ENCODE measurements at regions not wholly inside any gene's neighbourhood (a gene's known extent, or its start where the extent isn't known, plus 50 kb on each side); places are given as distances from the start of the nearest gene placed in this dataset.

DNA sequence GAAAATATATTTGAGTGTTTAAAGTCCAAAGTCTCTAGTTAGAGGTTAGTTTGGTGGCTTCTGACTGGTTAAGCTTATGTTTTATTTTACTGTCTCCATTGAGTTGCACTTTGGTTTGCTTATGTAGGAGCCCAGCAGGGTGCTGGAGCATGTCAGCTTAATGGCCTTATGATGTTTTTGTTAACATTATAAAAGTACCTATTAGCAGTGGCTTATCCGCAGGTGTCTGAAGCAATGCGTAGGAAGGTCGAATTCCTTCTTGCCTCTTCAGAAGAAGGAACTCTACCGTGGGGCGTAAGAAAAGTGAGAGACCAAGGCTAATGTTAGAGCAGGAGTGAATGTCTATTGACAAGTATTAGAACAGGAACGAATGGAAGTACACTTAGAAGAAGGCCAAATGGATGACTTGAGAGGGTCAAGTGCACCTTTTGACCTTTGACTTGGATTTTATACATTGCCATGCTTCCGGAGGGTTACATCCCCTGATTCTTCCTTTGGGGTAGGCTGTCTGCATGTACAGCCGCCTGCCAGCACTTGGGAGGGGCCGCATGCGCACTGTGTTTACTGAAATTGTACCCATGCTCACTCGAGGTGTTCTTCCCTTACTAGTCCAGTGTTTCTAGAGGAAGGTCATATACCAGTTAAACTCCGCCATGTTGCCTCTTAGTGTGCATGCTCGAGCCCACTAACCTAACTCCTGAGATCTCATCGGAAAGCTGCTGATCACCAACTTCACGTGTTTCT, 793.9 kb upstream of the PCDH9 start (continued):
- TF ChIP-seq HOXB5 (CRISPR knock-in tag; IDR thresholded peaks at IDR 0.05) (no peak), EHMT2 (IDR thresholded peaks at IDR 0.05; ENCODE audit: low read depth) (no peak), HOXA7 (CRISPR knock-in tag; IDR thresholded peaks at IDR 0.05) (no peak), RARB (CRISPR knock-in tag; IDR thresholded peaks at IDR 0.05) (no peak)
- TF ChIP-seq, protein P1, sequence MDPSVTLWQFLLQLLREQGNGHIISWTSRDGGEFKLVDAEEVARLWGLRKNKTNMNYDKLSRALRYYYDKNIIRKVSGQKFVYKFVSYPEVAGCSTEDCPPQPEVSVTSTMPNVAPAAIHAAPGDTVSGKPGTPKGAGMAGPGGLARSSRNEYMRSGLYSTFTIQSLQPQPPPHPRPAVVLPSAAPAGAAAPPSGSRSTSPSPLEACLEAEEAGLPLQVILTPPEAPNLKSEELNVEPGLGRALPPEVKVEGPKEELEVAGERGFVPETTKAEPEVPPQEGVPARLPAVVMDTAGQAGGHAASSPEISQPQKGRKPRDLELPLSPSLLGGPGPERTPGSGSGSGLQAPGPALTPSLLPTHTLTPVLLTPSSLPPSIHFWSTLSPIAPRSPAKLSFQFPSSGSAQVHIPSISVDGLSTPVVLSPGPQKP (IDR thresholded peaks at IDR 0.05; ENCODE audit: low read depth, low read length) = no peak

DNA sequence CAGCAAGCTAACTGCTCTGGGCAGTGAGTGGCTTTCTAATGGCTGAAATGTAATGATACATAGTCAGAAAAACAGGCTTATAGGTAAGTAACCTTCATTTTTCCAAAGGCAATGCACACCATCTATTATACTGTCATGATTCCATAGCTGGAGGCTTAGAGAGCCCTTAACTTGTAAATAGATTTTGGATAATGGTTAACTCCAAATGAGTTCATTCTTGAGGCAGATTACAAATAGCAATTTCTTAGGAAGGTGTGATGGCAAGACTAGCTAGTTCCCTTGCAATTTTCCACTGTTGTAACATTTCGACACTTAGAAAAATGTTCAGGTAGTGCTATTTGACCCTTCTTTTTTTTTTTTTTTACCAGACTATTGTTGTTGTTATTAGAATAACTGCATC, 789.8 kb upstream of the PCDH9 start:
- no peak overlapping the region for H3K27ac ChIP-seq
- ATAC-seq (no peak), DNase-seq (ENCODE audit: low read depth in 1 of 2, low spot score in 1 of 2) (no peak), FAIRE-seq (no peak)
- 64% methylated on average over 1 of the region's 1 CpG for WGBS (ENCODE audit: missing lambda C conversion rate)
- TF ChIP-seq RNF2 (IDR thresholded peaks at IDR 0.05; ENCODE audit: borderline replicate concordance, low read depth) = no peak
- TF ChIP-seq CHD4 (IDR thresholded peaks at IDR 0.05; ENCODE audit: borderline replicate concordance) = no peak
- no peak for TF ChIP-seq NFE2L2 (conservative IDR thresholded peaks at IDR 0.05; ENCODE audit: low read length)
- TF ChIP-seq RFX5 (IDR thresholded peaks at IDR 0.05) = no peak
- TF ChIP-seq CBX2 (IDR thresholded peaks at IDR 0.05; ENCODE audit: borderline replicate concordance, low read depth) = no peak
- TF ChIP-seq, protein P2, sequence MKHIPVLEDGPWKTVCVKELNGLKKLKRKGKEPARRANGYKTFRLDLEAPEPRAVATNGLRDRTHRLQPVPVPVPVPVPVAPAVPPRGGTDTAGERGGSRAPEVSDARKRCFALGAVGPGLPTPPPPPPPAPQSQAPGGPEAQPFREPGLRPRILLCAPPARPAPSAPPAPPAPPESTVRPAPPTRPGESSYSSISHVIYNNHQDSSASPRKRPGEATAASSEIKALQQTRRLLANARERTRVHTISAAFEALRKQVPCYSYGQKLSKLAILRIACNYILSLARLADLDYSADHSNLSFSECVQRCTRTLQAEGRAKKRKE (CRISPR knock-in tag; IDR thresholded peaks at IDR 0.05; ENCODE audit: low read depth) = no peak
- no peak for TF ChIP-seq KDM1A (IDR thresholded peaks at IDR 0.05; ENCODE audit: low read depth)
- TF ChIP-seq POLR2AphosphoS2 (conservative IDR thresholded peaks at IDR 0.05; ENCODE audit: low read length) = no peak
- no peak for TF ChIP-seq HOXB5 (CRISPR knock-in tag; IDR thresholded peaks at IDR 0.05)
- POLR2A ChIA-PET = no interaction called here
- no peak overlapping the region for H3K4me3 ChIP-seq
- CTCF ChIA-PET = no interaction called here
- no peaks in the 10 kb centered on the region for H3K4me1 ChIP-seq
- H3K4me2 ChIP-seq = no peak overlapping the region
- no peaks in the 10 kb centered on the region for H3K9me3 ChIP-seq

DNA sequence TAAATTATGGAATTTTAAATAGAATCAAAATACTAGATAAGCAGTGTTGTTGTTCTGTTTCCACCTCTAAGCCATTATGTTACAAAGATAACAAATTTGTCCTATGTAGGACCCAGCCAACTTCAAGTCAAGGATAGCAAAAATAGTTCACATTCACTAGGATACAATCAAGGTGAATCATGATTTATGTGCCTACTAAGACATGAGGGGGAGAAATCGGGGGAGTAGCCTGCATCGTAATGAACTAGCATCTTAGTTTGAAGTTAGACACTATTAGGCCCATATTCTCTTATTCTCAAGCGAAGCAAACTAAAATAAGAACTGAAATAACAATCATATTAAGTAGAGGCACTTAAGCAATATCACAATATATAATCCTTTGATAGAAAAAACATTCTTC, 779.4 kb upstream of the PCDH9 start:
- Histone ChIP-seq H3K9me3 (no peaks in the 10 kb centered on the region), H3K4me1 (no peaks in the 10 kb centered on the region), H3K4me3 (no peak overlapping the region), H3K27ac (no peak overlapping the region), H3K4me2 (no peak overlapping the region)
- ChIA-PET CTCF (no interaction called here), POLR2A (no interaction called here)
- no peak for DNase-seq (ENCODE audit: low read depth in 1 of 2, low spot score in 1 of 2)
- WGBS (ENCODE audit: missing lambda C conversion rate) = 24% methylated on average over 3 of the region's 3 CpGs
- TF ChIP-seq RFX5 (IDR thresholded peaks at IDR 0.05) (no peak), FOXS1 (CRISPR knock-in tag; IDR thresholded peaks at IDR 0.05) (no peak), MAZ (IDR thresholded peaks at IDR 0.05; ENCODE audit: borderline replicate concordance, low read depth, low read length) (no peak), ZFP36 (IDR thresholded peaks at IDR 0.05; ENCODE audit: borderline replicate concordance, partially characterized antibody) (no peak), ZC3H11A (IDR thresholded peaks at IDR 0.05) (no peak), RCOR1 (IDR thresholded peaks at IDR 0.05; ENCODE audit: low read depth, low read length) (no peak), HOXB5 (CRISPR knock-in tag; IDR thresholded peaks at IDR 0.05) (no peak), HDAC2 (IDR thresholded peaks at IDR 0.05) (no peak), CBX2 (IDR thresholded peaks at IDR 0.05; ENCODE audit: borderline replicate concordance, low read depth) (no peak), GATA3 (IDR thresholded peaks at IDR 0.05; ENCODE audit: borderline replicate concordance) (no peak)
- TF ChIP-seq, protein P2 (CRISPR knock-in tag; IDR thresholded peaks at IDR 0.05; ENCODE audit: low read depth) = no peak
- TF ChIP-seq, protein P3, sequence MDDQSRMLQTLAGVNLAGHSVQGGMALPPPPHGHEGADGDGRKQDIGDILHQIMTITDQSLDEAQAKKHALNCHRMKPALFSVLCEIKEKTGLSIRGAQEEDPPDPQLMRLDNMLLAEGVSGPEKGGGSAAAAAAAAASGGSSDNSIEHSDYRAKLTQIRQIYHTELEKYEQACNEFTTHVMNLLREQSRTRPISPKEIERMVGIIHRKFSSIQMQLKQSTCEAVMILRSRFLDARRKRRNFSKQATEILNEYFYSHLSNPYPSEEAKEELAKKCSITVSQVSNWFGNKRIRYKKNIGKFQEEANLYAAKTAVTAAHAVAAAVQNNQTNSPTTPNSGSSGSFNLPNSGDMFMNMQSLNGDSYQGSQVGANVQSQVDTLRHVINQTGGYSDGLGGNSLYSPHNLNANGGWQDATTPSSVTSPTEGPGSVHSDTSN (IDR thresholded peaks at IDR 0.05) = no peak
- TF ChIP-seq, protein P4, sequence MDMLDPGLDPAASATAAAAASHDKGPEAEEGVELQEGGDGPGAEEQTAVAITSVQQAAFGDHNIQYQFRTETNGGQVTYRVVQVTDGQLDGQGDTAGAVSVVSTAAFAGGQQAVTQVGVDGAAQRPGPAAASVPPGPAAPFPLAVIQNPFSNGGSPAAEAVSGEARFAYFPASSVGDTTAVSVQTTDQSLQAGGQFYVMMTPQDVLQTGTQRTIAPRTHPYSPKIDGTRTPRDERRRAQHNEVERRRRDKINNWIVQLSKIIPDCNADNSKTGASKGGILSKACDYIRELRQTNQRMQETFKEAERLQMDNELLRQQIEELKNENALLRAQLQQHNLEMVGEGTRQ (IDR thresholded peaks at IDR 0.05) = no peak
- TF ChIP-seq, protein P5, sequence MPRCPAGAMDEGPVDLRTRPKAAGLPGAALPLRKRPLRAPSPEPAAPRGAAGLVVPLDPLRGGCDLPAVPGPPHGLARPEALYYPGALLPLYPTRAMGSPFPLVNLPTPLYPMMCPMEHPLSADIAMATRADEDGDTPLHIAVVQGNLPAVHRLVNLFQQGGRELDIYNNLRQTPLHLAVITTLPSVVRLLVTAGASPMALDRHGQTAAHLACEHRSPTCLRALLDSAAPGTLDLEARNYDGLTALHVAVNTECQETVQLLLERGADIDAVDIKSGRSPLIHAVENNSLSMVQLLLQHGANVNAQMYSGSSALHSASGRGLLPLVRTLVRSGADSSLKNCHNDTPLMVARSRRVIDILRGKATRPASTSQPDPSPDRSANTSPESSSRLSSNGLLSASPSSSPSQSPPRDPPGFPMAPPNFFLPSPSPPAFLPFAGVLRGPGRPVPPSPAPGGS (IDR thresholded peaks at IDR 0.05) = no peak
- TF ChIP-seq, protein P6, sequence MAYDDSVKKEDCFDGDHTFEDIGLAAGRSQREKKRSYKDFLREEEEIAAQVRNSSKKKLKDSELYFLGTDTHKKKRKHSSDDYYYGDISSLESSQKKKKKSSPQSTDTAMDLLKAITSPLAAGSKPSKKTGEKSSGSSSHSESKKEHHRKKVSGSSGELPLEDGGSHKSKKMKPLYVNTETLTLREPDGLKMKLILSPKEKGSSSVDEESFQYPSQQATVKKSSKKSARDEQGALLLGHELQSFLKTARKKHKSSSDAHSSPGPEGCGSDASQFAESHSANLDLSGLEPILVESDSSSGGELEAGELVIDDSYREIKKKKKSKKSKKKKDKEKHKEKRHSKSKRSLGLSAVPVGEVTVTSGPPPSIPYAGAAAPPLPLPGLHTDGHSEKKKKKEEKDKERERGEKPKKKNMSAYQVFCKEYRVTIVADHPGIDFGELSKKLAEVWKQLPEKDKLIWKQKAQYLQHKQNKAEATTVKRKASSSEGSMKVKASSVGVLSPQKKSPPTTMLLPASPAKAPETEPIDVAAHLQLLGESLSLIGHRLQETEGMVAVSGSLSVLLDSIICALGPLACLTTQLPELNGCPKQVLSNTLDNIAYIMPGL (CRISPR knock-in tag; IDR thresholded peaks at IDR 0.05; ENCODE audit: borderline replicate concordance) = no peak
- ATAC-seq = no peak
- no peak for FAIRE-seq
